HCT116 (cell line): ENCODE measurements at regions not wholly inside any gene's neighbourhood (a gene's known extent, or its start where the extent isn't known, plus 50 kb on each side); places are given as distances from the start of the nearest gene placed in this dataset.

Source experiments
- ATAC-seq: fragments of 200-7000 bp; cut with Tn5 transposase; 2 replicates; pipeline ENCODE4 v1.9.1; 2020; ENCODE audit warnings: mild to moderate bottlenecking, moderate library complexity
- BruUV-seq: library from RNA; stranded (reverse); fragments of 400-500 nt; replicated peaks from 2 replicates; lab custom pipeline; 2021; lab: Mats Ljungman, UMichigan
- CTCF ChIA-PET: fragments of 300-600 bp; sonication (Branson Sonifier 250); formaldehyde crosslinking; loops from one replicate; lab custom pipeline; 2021; ENCODE audit warnings: antibody characterized with exemption; lab: Charles Lee
- POLR2A ChIA-PET: fragments of 300-600, 350-600 bp; sonication (Branson Sonifier 250); formaldehyde crosslinking; loops from one replicate; lab custom pipeline; 2021; ENCODE audit warnings: antibody characterized with exemption; lab: Charles Lee
- RAD21 ChIA-PET, 2 experiments: fragments of 300-600 bp; sonication (Branson Sonifier 250); formaldehyde crosslinking; loops; one replicate each; lab custom pipeline; 2023; ENCODE audit warnings: low total read pairs in 2 of 2; ENCODE audit not compliant: uncharacterized antibody in 2 of 2, unreplicated experiment in 2 of 2, low non-redundant PET in 1 of 2; lab: Charles Lee
- DNase-seq: peaks from one replicate; pipeline ENCODE4 v3.0.0-alpha.2; 2010; ENCODE audit warnings: low read depth, low spot score
- H2AFZ ChIP-seq: fragments of 200-600 bp; shearing (Covaris generic), sonication (generic); 2 replicates; pipeline ENCODE4 v1.6.1; 2017; ENCODE audit warnings: low read depth, mixed run types, mixed read lengths, antibody characterized with exemption, low read length; ENCODE audit not compliant: poor library complexity, severe bottlenecking
- H3K27ac ChIP-seq: 2 replicates; pipeline ENCODE4 v1.5.1; 2012; ENCODE audit warnings: low read depth, low read length
- H3K27me3 ChIP-seq: fragments of 200-600 bp; sonication (generic); 2 replicates; pipeline ENCODE4 v1.6.1; 2016; ENCODE audit warnings: mixed run types, low read length, mixed read lengths; ENCODE audit not compliant: insufficient read depth
- H3K36me3 ChIP-seq, 2 experiments: fragments of 200-500 bp in 1 of 2; fragments of 200-600 bp in 1 of 2; sonication (Bioruptor generic) in 1 of 2; sonication (generic) in 1 of 2; 2 replicates each; pipeline versions ENCODE4 v1.5.1 to v1.6.1; 2014 to 2016; ENCODE audit warnings: low read length in 2 of 2, inconsistent platforms in 1 of 2, mixed read lengths in 1 of 2, mixed run types in 1 of 2; ENCODE audit not compliant: insufficient read depth in 2 of 2, control insufficient read depth in 1 of 2
- H3K4me1 ChIP-seq, 2 experiments: fragments of 200-600 bp in 1 of 2; sonication (generic) in 1 of 2; 2 replicates each; pipeline versions ENCODE4 v1.5.1 to v1.6.1; 2012 to 2017; ENCODE audit warnings: low read length in 2 of 2, inconsistent platforms in 1 of 2, mild to moderate bottlenecking in 1 of 2, mixed read lengths in 1 of 2, mixed run types in 1 of 2, moderate library complexity in 1 of 2; ENCODE audit not compliant: insufficient read depth in 2 of 2, control insufficient read depth in 1 of 2
- H3K4me2 ChIP-seq: fragments of 200-600 bp; sonication (generic); 2 replicates; pipeline ENCODE4 v1.6.1; 2017; ENCODE audit warnings: mixed run types, low read length, mixed read lengths
- H3K4me3 ChIP-seq, 2 experiments: fragments of 200-600 bp in 1 of 2; sonication (generic) in 1 of 2; replicated peaks in 1 of 2; 2 replicates each; pipeline ENCODE4 v1.5.1; 2011 to 2016; ENCODE audit warnings: low read length in 2 of 2, control low read depth in 1 of 2, low read depth in 1 of 2, mild to moderate bottlenecking in 1 of 2, mixed read lengths in 1 of 2, mixed run types in 1 of 2
- H3K79me2 ChIP-seq: fragments of 200-600 bp; sonication (generic); 2 replicates; pipeline ENCODE4 v1.6.1; 2017; ENCODE audit warnings: mild to moderate bottlenecking, mixed run types, low read length, moderate library complexity, mixed read lengths; ENCODE audit not compliant: insufficient read depth
- H3K9ac ChIP-seq: fragments of 200-600 bp; sonication (generic); 2 replicates; pipeline ENCODE4 v1.6.1; 2016; ENCODE audit warnings: low read length, mixed read lengths
- H3K9me2 ChIP-seq: fragments of 200-600 bp; sonication (generic), shearing (Covaris generic); 2 replicates; pipeline ENCODE4 v1.6.1; 2017; ENCODE audit warnings: mixed run types, mild to moderate bottlenecking, moderate library complexity; ENCODE audit not compliant: insufficient read depth
- H3K9me3 ChIP-seq, 2 experiments: fragments of 200-500 bp in 1 of 2; fragments of 200-600 bp in 1 of 2; sonication (Bioruptor generic) in 1 of 2; sonication (generic) in 1 of 2; 2 replicates each; pipeline ENCODE4 v1.6.1; 2014 to 2017; ENCODE audit warnings: low read length in 2 of 2, mixed read lengths in 2 of 2, inconsistent platforms in 1 of 2, low read depth in 1 of 2, mild to moderate bottlenecking in 1 of 2, mixed run types in 1 of 2, moderate library complexity in 1 of 2; ENCODE audit not compliant: control insufficient read depth in 1 of 2, insufficient read depth in 1 of 2
- H4K20me1 ChIP-seq: fragments of 200-600 bp; sonication (generic), shearing (Covaris generic); 2 replicates; pipeline ENCODE4 v1.6.1; 2017; ENCODE audit warnings: mixed run types, mild to moderate bottlenecking, moderate library complexity; ENCODE audit not compliant: insufficient read depth
- CBX3 ChIP-seq: IDR thresholded peaks from 2 replicates; pipeline ENCODE4 v1.6.1; 2012; ENCODE audit warnings: low read depth
- CEBPB ChIP-seq: IDR thresholded peaks from 2 replicates; pipeline ENCODE4 v1.6.1; 2012; ENCODE audit warnings: low read depth
- ELF1 ChIP-seq: IDR thresholded peaks from 2 replicates; pipeline ENCODE4 v1.6.1; 2012; ENCODE audit warnings: low read depth, borderline replicate concordance
- EZH2 ChIP-seq: fragments of 200-600 bp; sonication (generic); IDR thresholded peaks from 2 replicates; pipeline ENCODE4 v1.6.1; 2017; ENCODE audit warnings: antibody characterized with exemption, mixed run types
- EZH2phosphoT487 ChIP-seq: fragments of 200-600 bp; IDR thresholded peaks from 2 replicates; pipeline ENCODE4 v1.6.1; 2018; ENCODE audit warnings: antibody characterized with exemption, borderline replicate concordance
- FOSL1 ChIP-seq: IDR thresholded peaks from 2 replicates; pipeline ENCODE4 v1.6.1; 2012; ENCODE audit warnings: low read depth
- REST ChIP-seq: IDR thresholded peaks from 2 replicates; pipeline ENCODE4 v1.6.1; 2012; ENCODE audit warnings: low read depth
- SIN3A ChIP-seq: IDR thresholded peaks from 2 replicates; pipeline ENCODE4 v1.6.1; 2012; ENCODE audit warnings: low read depth
- SRF ChIP-seq: IDR thresholded peaks from 2 replicates; pipeline ENCODE4 v1.6.1; 2012; ENCODE audit warnings: low read depth
- ZBTB33 ChIP-seq: IDR thresholded peaks from 2 replicates; pipeline ENCODE4 v1.6.1; 2011; ENCODE audit warnings: mild to moderate bottlenecking, low read length, moderate library complexity; ENCODE audit not compliant: insufficient replicate concordance; ENCODE audit errors: extremely low read depth
- ZFX ChIP-seq: fragments of 450-650 bp; IDR thresholded peaks from 2 replicates; pipeline ENCODE4 v1.6.1; 2017
- intact Hi-C: fragments of 100-400 bp; cut with micrococcal nuclease; formaldehyde crosslinking; loops from 2 replicates; pipeline ENCODE4 v1.10.0; 2022
- TF ChIP-seq, protein P1 (sequence below), 3 experiments: fragments of 200-600 bp in 1 of 3; sonication (generic) in 1 of 3; IDR thresholded peaks in 2 of 3; conservative IDR thresholded peaks in 1 of 3; 2 replicates each; pipeline ENCODE4 v1.5.1; 2012 to 2017; ENCODE audit warnings: low read depth in 2 of 3, low read length in 2 of 3, antibody characterized with exemption in 1 of 3, borderline replicate concordance in 1 of 3, control low read depth in 1 of 3, mild to moderate bottlenecking in 1 of 3, mixed read lengths in 1 of 3, mixed run types in 1 of 3, moderate library complexity in 1 of 3; ENCODE audit not compliant: insufficient read depth in 1 of 3
- TF ChIP-seq, protein P2 (sequence below): IDR thresholded peaks from 2 replicates; pipeline ENCODE4 v1.6.1; 2012

- TF ChIP-seq REST (no peak), CEBPB (no peak), CBX3 (no peak)
These were observed 315.2 kb downstream of the PCDH10 start (continued) for GRCh38 chr4:133464311-133464710.

GRCh38 chr4:133452678-133453077, 303.6 kb downstream of the PCDH10 start:
- ATAC-seq (no peak), DNase-seq (no peak)
- TF ChIP-seq SRF: no peak
- no peak for TF ChIP-seq FOSL1
- TF ChIP-seq ZFX: no peak
- no peak for TF ChIP-seq EZH2
- TF ChIP-seq, protein P1, sequence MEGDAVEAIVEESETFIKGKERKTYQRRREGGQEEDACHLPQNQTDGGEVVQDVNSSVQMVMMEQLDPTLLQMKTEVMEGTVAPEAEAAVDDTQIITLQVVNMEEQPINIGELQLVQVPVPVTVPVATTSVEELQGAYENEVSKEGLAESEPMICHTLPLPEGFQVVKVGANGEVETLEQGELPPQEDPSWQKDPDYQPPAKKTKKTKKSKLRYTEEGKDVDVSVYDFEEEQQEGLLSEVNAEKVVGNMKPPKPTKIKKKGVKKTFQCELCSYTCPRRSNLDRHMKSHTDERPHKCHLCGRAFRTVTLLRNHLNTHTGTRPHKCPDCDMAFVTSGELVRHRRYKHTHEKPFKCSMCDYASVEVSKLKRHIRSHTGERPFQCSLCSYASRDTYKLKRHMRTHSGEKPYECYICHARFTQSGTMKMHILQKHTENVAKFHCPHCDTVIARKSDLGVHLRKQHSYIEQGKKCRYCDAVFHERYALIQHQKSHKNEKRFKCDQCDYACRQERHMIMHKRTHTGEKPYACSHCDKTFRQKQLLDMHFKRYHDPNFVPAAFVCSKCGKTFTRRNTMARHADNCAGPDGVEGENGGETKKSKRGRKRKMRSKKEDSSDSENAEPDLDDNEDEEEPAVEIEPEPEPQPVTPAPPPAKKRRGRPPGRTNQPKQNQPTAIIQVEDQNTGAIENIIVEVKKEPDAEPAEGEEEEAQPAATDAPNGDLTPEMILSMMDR (IDR thresholded peaks at IDR 0.05 in 2 of 3, conservative IDR thresholded peaks at IDR 0.05 in 1 of 3; ENCODE audit: borderline replicate concordance in 1 of 3, insufficient read depth in 1 of 3, low read depth in 2 of 3, low read length in 2 of 3): no peak
- TF ChIP-seq ELF1: no peak
- TF ChIP-seq, protein P2, sequence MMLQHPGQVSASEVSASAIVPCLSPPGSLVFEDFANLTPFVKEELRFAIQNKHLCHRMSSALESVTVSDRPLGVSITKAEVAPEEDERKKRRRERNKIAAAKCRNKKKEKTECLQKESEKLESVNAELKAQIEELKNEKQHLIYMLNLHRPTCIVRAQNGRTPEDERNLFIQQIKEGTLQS: no peak
- TF ChIP-seq SIN3A: no peak
- TF ChIP-seq ZBTB33: no peak
- no peak for TF ChIP-seq EZH2phosphoT487
- Histone ChIP-seq H3K9me3 (no peaks in the 10 kb centered on the region), H3K4me3 (no peak overlapping the region), H3K9ac (no peak overlapping the region), H3K27ac (no peak overlapping the region), H2AFZ (no peak overlapping the region), H3K27me3 (no peaks in the 10 kb centered on the region), H4K20me1 (no peaks in the 10 kb centered on the region), H3K36me3 (no peaks in the 10 kb centered on the region), H3K4me1 (no peaks in the 10 kb centered on the region), H3K9me2 (peaks cover 2% of the 10 kb centered on the region; the same call in 1 of the 2 replicates), H3K4me2 (no peak overlapping the region), H3K79me2 (no peaks in the 10 kb centered on the region)
- POLR2A ChIA-PET: no interaction called here
- intact Hi-C loops: no loop called here
- BruUV-seq: no TSS peak
- CTCF ChIA-PET: no interaction called here
- RAD21 ChIA-PET: no interaction called here
